ENCODE measurements at regions not wholly inside any gene's neighbourhood (a gene's known extent, or its start where the extent isn't known, plus 50 kb on each side); places are given as distances from the start of the nearest gene placed in this dataset.

GRCh38 chr10:78656417-78657162 lies 412.2 kb upstream of the ZMIZ1 start:
- Histone ChIP-seq H3K9me3 (no peaks in the 10 kb centered on the region), H3K9me2 (no peaks in the 10 kb centered on the region), H3K27me3 (ENCODE audit: insufficient read depth) (no peaks in the 10 kb centered on the region), H3K4me2 (0 out of 2 replicates have a peak overlapping the region, but pooled peaks have one; percentile 26), H3K4me1 (ENCODE audit: control insufficient read depth in 1 of 2, insufficient read depth in 2 of 2, low read depth in 1 of 2, low read length in 1 of 2) (peaks cover 0 to 37% of the 10 kb centered on the region in 2 experiments; a peak in 2 of 4 replicates), H3K27ac (ENCODE audit: low read depth in 2 of 2, low read length in 1 of 2) (peak overlapping the region; percentile 12 to 99; a peak in 3 of 4 replicates), H3F3A (replicated peaks; ENCODE audit: insufficient read depth) (no peaks in the 10 kb centered on the region), H3K4me3 (ENCODE audit: low read depth in 2 of 2, low read length in 1 of 2) (no peak overlapping the region; a peak in 1 of 4 replicates), H3K79me2 (ENCODE audit: insufficient read depth) (no peaks in the 10 kb centered on the region), H2AFZ (ENCODE audit: low read depth) (peak overlapping the region; percentile 54; the same call in 1 of the 2 replicates), H3K36me3 (replicated peaks in 1 of 2; ENCODE audit: control insufficient read depth in 1 of 2, insufficient read depth in 2 of 2, low read length in 1 of 2) (no peaks in the 10 kb centered on the region), H4K20me1 (ENCODE audit: insufficient read depth) (no peaks in the 10 kb centered on the region), H3K9ac (no peak overlapping the region)
- DNase-seq: peak; percentile 78
- 55% methylated on average over 21 of the region's 29 CpGs for WGBS (ENCODE audit: low lambda C conversion rate)
- ChIA-PET CTCF (interaction anchor here (0.9 to 3.5 kb wide), 7 partner anchors 10 to 609 kb away, joined by 3 to 12 read pairs (median 4); no protein-coding TSS in a partner anchor), POLR2A (interaction anchor here (0.6 to 1.4 kb wide), 7 partner anchors 21 to 363 kb away, joined by 3 to 6 read pairs (median 4); no protein-coding TSS in a partner anchor)
- TF ChIP-seq ZBTB33 (IDR thresholded peaks at IDR 0.05; ENCODE audit: borderline replicate concordance, low read depth): no peak
- no peak for TF ChIP-seq FOSL2 (IDR thresholded peaks at IDR 0.05; ENCODE audit: borderline replicate concordance, low read depth)
- no peak for TF ChIP-seq MAX (IDR thresholded peaks at IDR 0.05; ENCODE audit: low read depth)
- TF ChIP-seq GATA2 (CRISPR knock-in tag; IDR thresholded peaks at IDR 0.05): peak; percentile 98
- no peak for TF ChIP-seq REST (IDR thresholded peaks at IDR 0.05; ENCODE audit: low read depth, low read length)
- TF ChIP-seq GABPA (IDR thresholded peaks at IDR 0.05; ENCODE audit: low read depth): no peak
- TF ChIP-seq IRF3 (IDR thresholded peaks at IDR 0.05; ENCODE audit: low read depth, low read length): no peak
- no peak for TF ChIP-seq USF2 (IDR thresholded peaks at IDR 0.05; ENCODE audit: borderline replicate concordance, low read depth, low read length)
- peak; percentile 49 for TF ChIP-seq MXI1 (IDR thresholded peaks at IDR 0.05; ENCODE audit: low read depth, low read length)
- TF ChIP-seq RFX5 (IDR thresholded peaks at IDR 0.05; ENCODE audit: low read length): no peak
- TF ChIP-seq TCF12 (IDR thresholded peaks at IDR 0.05): no peak
- TF ChIP-seq JUND (IDR thresholded peaks at IDR 0.05): no peak
- no peak for TF ChIP-seq RXRA (IDR thresholded peaks at IDR 0.05; ENCODE audit: borderline replicate concordance, low read depth)
- no peak for TF ChIP-seq CHD2 (IDR thresholded peaks at IDR 0.05; ENCODE audit: low read length, partially characterized antibody)
- peak; percentile 70; the same call in 1 of the 2 replicates for TF ChIP-seq RCOR1 (IDR thresholded peaks at IDR 0.05; ENCODE audit: low read length)
- TF ChIP-seq MEF2A (IDR thresholded peaks at IDR 0.05; ENCODE audit: borderline replicate concordance, low read depth): no peak
- TF ChIP-seq NFIC (IDR thresholded peaks at IDR 0.05; ENCODE audit: borderline replicate concordance): no peak
- TF ChIP-seq POLR2AphosphoS5 (IDR thresholded peaks at IDR 0.05; ENCODE audit: low read depth, low read length): no peak
- TF ChIP-seq TAF1 (IDR thresholded peaks at IDR 0.05; ENCODE audit: borderline replicate concordance, low read depth, low read length): no peak
- no peak for TF ChIP-seq FOXM1 (IDR thresholded peaks at IDR 0.05; ENCODE audit: low read depth)
- no peak for TF ChIP-seq NRF1 (IDR thresholded peaks at IDR 0.05; ENCODE audit: low read depth, low read length)
- TF ChIP-seq RAD21 (IDR thresholded peaks at IDR 0.05; ENCODE audit: low read length): peak; percentile 48
- no peak for TF ChIP-seq ELF1 (IDR thresholded peaks at IDR 0.05)
- TF ChIP-seq USF1 (IDR thresholded peaks at IDR 0.05; ENCODE audit: borderline replicate concordance, low read depth): no peak
- no peak for TF ChIP-seq EZH2phosphoT487 (IDR thresholded peaks at IDR 0.05; ENCODE audit: borderline replicate concordance, low read depth)
